IPS-18c (cell line): ENCODE measurements at regions not wholly inside any gene's neighbourhood (a gene's known extent, or its start where the extent isn't known, plus 50 kb on each side); places are given as distances from the start of the nearest gene placed in this dataset.
"Not testable (repeated sequence)": the region's sequence is repeated elsewhere in the genome, so short reads cannot be mapped to it uniquely, and the experiment has no call there.

Source experiments
- H3K4me3 ChIP-seq: 2 replicates; pipeline ENCODE4 v1.7.0; 2013; ENCODE audit warnings: low read depth, mild to moderate bottlenecking, low read length, moderate library complexity; ENCODE audit not compliant: insufficient read depth
- H3K9me3 ChIP-seq: one replicate; pipeline ENCODE4 v1.6.1; 2013; ENCODE audit warnings: mild to moderate bottlenecking, low read length, moderate library complexity; ENCODE audit not compliant: control insufficient read depth, insufficient read depth

- H3K9me3 ChIP-seq = no peaks in the 10 kb centered on the region
Observed at GRCh38 chr17:68097161-68097805, 61.7 kb downstream of the KPNA2 start.

GRCh38 chr17:68099341-68099753 lies 63.8 kb downstream of the KPNA2 start:
- not testable (repeated sequence) for H3K4me3 ChIP-seq, H3K9me3 ChIP-seq

More at GRCh38 chr17:68097161-68097805, 61.7 kb downstream of the KPNA2 start:
- no peak overlapping the region for H3K4me3 ChIP-seq

- Histone ChIP-seq H3K9me3 (no peaks in the 10 kb centered on the region), H3K4me3 (no peak overlapping the region)
Observed at GRCh38 chr17:68100000-68100641, 64.6 kb downstream of the KPNA2 start.

GRCh38 chr17:68101075-68101986 lies 65.8 kb downstream of the KPNA2 start:
- H3K4me3 ChIP-seq = peak overlapping the region; percentile 71
- H3K9me3 ChIP-seq = no peaks in the 10 kb centered on the region

- Histone ChIP-seq H3K4me3 (peak overlapping the region; percentile 71), H3K9me3 (no peaks in the 10 kb centered on the region)
Observed at GRCh38 chr17:68101987-68102314, 66.4 kb downstream of the KPNA2 start.

GRCh38 chr17:68102318-68102758 lies 66.8 kb downstream of the KPNA2 start:
- Histone ChIP-seq H3K4me3 (peak overlapping the region; percentile 71), H3K9me3 (no peaks in the 10 kb centered on the region)

GRCh38 chr17:68103148-68103547 lies 67.6 kb downstream of the KPNA2 start:
- Histone ChIP-seq H3K4me3 (no peak overlapping the region), H3K9me3 (no peaks in the 10 kb centered on the region)

- Histone ChIP-seq H3K4me3 (no peak overlapping the region), H3K9me3 (no peaks in the 10 kb centered on the region)
Observed at GRCh38 chr17:68106085-68106484, 70.5 kb downstream of the KPNA2 start.

- Histone ChIP-seq H3K9me3 (no peaks in the 10 kb centered on the region), H3K4me3 (no peak overlapping the region)
Observed at GRCh38 chr17:68107373-68107772, 71.8 kb downstream of the KPNA2 start.

GRCh38 chr17:68108313-68109000 lies 72.9 kb downstream of the KPNA2 start:
- Histone ChIP-seq H3K9me3 (no peaks in the 10 kb centered on the region), H3K4me3 (no peak overlapping the region)

GRCh38 chr17:68109404-68109803 lies 73.9 kb downstream of the KPNA2 start:
- not testable (repeated sequence) for H3K9me3 ChIP-seq, H3K4me3 ChIP-seq

- not testable (repeated sequence) for H3K9me3 ChIP-seq, H3K4me3 ChIP-seq
Observed at GRCh38 chr17:68116211-68116610, 80.7 kb downstream of the KPNA2 start.

GRCh38 chr17:68122587-68122986 lies 87.1 kb downstream of the KPNA2 start:
- Histone ChIP-seq H3K4me3 (no peak overlapping the region), H3K9me3 (no peaks in the 10 kb centered on the region)

- Histone ChIP-seq H3K9me3 (no peaks in the 10 kb centered on the region), H3K4me3 (no peak overlapping the region)
Observed at GRCh38 chr17:68125111-68125870, 89.8 kb downstream of the KPNA2 start.

GRCh38 chr17:68127914-68128313 lies 92.4 kb downstream of the KPNA2 start:
- H3K9me3 ChIP-seq = no peaks in the 10 kb centered on the region
- no peak overlapping the region for H3K4me3 ChIP-seq

GRCh38 chr17:68131456-68131855 lies 95.9 kb downstream of the KPNA2 start:
- H3K9me3 ChIP-seq = no peaks in the 10 kb centered on the region
- no peak overlapping the region for H3K4me3 ChIP-seq
